GM19467 (cell line): ENCODE measurements at regions not wholly inside any gene's neighbourhood (a gene's known extent, or its start where the extent isn't known, plus 50 kb on each side); places are given as distances from the start of the nearest gene placed in this dataset.
"Not testable (repeated sequence)": the region's sequence is repeated elsewhere in the genome, so short reads cannot be mapped to it uniquely, and the experiment has no call there.

Source experiments
- ATAC-seq: cut with Tn5 transposase; IDR thresholded peaks from one replicate; pipeline ENCODE4 v1.9.1; 2021; ENCODE audit warnings: mild to moderate bottlenecking, moderate library complexity; ENCODE audit not compliant: unreplicated experiment

DNA sequence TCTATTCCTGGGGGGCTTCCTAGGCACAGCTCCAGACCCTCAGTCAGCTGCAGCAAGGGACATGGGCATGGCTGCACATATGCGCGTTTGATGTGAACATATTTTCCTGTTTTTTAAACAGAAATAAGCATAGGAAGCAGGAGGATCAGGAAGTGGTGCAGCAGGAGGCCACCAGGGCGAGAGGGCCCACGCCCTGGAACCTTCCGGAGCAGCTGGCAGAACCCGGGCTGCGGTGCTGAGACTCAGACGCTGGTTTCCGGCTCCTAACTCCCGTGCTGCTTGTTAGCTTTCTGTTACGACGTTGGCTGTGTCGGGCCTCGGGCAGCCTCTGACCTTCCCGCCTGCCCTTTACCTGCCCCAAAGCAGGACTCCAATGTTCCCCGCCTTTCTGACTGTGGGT is 5399.5 kb upstream of the TPTE start:
- ATAC-seq: not testable (repeated sequence)

DNA sequence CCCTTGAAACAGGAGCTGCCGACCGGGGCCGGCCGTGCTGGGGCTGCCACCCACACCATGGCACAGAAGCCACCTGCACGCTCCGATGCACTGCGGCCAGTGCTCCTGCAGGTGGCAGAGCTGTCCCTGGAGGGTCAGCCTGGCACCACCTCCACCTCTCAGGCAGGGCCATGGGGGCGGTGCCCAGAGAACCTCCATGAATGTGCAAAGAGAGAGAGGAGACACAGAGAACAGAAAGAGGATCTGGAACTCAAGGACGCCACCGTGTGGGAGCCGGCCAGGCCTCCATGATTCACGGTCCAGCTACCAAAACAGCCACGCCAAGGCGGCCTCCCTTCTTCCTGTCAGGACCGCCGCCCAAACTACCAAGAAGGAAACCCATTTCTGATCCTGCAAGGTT is 5397.7 kb upstream of the TPTE start:
- ATAC-seq: not testable (repeated sequence)

DNA sequence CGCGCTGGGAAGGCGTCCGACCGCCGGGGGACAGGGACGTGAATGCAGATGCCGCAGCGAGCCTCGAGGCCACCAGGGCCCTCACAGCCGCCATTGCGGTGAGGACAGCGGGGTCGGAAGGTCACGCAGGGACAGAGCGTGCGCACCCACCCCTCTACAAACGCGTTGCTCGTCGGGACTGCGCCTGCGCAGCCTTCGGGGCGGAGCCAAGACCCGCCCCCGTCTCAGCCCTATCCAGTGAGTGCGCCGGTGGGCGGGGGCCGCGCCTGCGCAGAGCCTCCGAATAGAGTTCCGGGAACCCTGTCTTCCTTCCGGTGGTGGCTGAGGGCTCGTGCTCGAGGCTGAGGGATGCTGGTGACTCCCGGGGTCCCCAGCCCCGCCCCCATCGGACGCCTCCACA is 5393.1 kb upstream of the TPTE start:
- ATAC-seq: peak; percentile 89

GRCh38 chr21:5133824-5134223 is 5387.6 kb upstream of the TPTE start:
- not testable (repeated sequence) for ATAC-seq

DNA sequence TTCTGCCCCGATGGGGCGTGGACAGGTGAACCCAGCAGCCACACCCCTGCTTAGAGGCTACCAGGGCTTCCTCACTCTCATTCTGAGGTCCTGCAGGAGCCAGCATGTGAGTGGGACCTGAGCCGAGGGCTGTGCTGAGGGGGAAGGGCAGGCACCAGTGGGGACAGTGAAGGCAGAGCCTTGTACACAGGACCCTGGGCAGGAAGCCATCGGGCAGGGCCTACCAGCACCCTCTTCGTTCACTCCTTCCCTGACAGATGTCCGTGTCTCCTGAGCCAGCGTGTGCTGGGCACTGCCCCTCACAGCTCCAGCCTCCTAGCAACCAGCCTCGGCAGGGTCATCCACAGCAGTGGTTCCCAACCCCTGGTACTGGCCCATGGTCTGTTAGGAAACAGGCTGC is 5385.0 kb upstream of the TPTE start:
- not testable (repeated sequence) for ATAC-seq

DNA sequence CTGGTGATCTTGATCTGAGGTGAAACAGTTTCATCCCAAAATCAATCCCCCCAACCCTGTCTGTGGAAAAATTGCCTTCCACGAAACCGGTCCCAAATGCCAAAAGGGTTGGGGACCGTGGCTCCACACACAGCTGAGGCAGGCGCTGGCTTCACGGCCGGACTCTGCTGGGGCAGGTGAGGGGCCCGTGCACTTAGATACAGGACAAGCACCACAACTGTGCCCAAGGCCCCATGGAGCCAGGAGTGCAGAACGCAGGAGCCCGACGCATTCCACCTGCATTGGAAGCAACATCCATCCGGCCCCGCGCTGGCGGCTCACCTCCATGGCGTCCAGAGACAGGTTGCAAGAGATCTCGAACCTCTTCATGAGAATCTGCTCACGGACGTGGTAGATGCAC is 5384.4 kb upstream of the TPTE start:
- not testable (repeated sequence) for ATAC-seq

- ATAC-seq: not testable (repeated sequence)
Observed at GRCh38 chr21:5138687-5139086, 5382.7 kb upstream of the TPTE start.

DNA sequence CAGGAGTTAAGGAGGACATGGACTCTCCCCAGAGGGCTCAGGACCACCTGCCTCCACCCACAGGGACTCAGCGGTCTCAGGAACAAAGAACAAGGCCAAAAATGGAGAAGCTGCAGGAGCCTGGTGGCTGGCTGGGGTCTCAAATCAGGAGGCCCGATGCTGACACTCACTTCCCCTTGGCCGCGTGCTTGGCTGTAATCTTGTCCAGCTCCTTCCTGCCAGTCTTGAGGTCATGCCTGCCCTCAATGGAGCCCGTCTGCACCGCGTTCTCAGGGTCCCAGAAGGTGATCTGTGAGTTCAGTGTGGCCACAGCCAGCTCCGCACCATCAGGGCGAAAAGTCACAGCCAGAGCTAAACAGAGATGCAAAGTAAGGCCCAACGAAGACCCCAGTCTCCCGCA is 5381.9 kb upstream of the TPTE start:
- ATAC-seq: not testable (repeated sequence)

- not testable (repeated sequence) for ATAC-seq
Observed at GRCh38 chr21:5143011-5143410, 5378.4 kb upstream of the TPTE start.

DNA sequence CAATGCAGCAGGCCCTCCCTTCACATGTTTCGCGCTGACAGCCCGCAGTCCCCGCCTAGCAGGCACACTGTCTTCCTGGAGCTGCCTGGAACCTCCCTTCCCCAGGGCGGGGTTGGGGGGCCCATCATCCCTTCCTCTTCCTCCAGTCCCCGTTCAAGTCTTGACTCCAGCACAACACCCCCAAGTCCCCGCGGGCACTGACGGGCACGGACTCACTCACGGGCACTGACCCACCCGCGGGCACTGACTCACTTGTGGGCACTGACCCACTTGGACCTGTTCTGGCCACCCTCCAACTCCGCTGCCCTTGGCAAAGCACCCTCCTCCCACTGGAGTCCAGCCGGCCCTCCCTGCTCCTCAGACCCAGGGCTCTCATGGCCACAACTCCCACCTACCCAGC is 5376.7 kb upstream of the TPTE start:
- ATAC-seq: not testable (repeated sequence)

DNA sequence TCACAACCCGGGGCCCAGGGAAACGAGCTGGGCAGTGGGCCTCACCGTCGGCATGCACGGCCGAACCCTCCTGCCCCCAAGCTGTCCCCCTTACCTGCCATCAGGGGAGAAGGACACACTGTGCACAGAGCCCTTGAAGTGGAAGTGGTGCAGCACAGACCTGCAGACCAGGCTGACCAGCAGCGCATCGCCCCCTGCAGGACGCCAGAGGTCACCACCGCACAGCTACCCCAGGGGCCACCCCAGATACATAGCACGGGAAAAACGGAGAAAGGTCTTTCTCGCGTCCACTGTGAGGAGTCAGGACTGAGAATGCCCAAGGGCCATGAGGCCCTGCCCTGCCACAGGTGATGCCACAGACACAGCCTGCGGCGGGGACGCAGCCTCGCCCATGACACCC is 5373.7 kb upstream of the TPTE start:
- ATAC-seq: not testable (repeated sequence)

- ATAC-seq: not testable (repeated sequence)
Observed at GRCh38 chr21:5149222-5149621, 5372.2 kb upstream of the TPTE start.

GRCh38 chr21:5153842-5154640 is 5367.3 kb upstream of the TPTE start:
- peak; percentile 6 for ATAC-seq

- ATAC-seq: peak; percentile 95
Observed at GRCh38 chr21:5154641-5154982, 5366.8 kb upstream of the TPTE start.

DNA sequence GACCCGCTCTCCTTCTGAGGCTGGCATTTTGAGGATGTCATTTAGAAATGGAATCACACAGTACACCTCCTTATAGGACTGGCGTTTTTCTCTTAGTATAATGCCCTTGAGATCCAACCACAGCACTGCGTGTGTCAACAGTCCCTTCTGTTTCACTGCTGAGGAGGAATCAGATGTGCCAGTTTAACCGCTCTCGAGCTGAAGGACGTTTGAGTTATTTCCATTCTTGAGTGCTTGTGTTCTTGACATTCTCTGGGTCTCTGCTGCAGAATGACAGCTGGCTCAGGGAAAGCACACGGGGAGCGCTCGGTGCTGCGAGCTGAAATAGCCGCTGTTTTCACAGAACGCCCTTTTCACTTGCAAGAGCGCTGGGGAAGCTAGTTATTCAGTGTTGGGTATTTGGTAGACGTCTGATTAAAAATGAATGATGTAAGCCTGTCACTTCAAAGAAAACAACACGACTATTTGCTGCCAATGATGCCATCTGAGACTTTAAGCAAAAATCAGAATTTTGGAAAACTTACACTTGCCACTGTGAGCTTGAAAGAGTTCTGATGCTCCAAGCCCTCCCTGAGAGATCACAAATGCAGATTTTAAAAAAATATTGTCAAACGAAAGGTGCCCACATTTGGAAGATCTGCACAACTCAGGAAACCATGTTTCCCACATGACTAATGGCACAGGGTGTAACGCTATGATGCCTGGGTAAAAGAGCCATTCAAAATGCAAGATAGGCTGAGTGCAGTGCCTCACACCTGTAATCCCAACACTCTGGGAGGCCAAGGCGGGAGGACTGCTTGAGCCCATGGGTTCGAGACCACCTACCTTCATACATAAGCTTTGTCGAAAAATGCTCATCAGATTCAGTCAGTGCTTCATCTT is 5358.4 kb upstream of the TPTE start:
- ATAC-seq: not testable (repeated sequence)

- not testable (repeated sequence) for ATAC-seq
Observed at GRCh38 chr21:5165829-5166228, 5355.6 kb upstream of the TPTE start.
